ENCODE measurements at regions not wholly inside any gene's neighbourhood (a gene's known extent, or its start where the extent isn't known, plus 50 kb on each side); places are given as distances from the start of the nearest gene placed in this dataset.
"Not testable (repeated sequence)": the region's sequence is repeated elsewhere in the genome, so short reads cannot be mapped to it uniquely, and the experiment has no call there.

- Histone ChIP-seq H3K36me3 (replicated peaks in 1 of 2; ENCODE audit: insufficient read depth in 1 of 2, low read depth in 2 of 2) (no peaks in the 10 kb centered on the region), H3K9me3 (no peaks in the 10 kb centered on the region), H3K4me3 (no peak overlapping the region), H3K4me1 (no peaks in the 10 kb centered on the region), H3K27ac (no peak overlapping the region), H3K27me3 (no peaks in the 10 kb centered on the region)
- DNase-seq = no peak
- no peak for ATAC-seq
- TF ChIP-seq POLR2A (IDR thresholded peaks at IDR 0.05) = no peak
- no peak for TF ChIP-seq CTCF (IDR thresholded peaks at IDR 0.05)
- WGBS, 2 donors = 86 to 88% methylated on average over 1 of the region's 1 CpG
- intact Hi-C loops (cut with DNase I) = no loop called here
These were observed 167.9 kb downstream of the TBX18 start for GRCh38 chr6:84596488-84596887.

DNA sequence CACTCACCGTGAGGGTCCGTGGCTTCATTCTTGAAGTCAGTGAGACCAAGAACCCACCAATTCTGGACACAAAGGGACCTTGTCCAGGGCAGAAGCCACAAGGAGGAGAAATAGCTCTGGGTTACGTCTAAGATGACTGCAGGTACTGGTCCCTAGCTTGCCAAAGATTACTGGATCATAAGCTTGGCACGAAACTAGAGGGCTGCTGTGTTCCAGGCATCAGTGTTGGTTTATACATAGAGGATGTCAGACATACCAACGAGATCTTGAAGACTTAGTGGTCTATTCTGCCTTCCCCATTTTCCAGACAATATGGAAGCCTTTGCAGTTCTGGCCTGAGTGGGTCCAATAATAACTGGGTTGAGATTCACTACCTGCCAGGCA is 175.7 kb downstream of the TBX18 start:
- Histone ChIP-seq H3K36me3 (replicated peaks in 1 of 2; ENCODE audit: insufficient read depth in 1 of 2, low read depth in 2 of 2) (no peaks in the 10 kb centered on the region), H3K27me3 (no peaks in the 10 kb centered on the region), H3K4me1 (no peaks in the 10 kb centered on the region), H3K4me3 (no peak overlapping the region), H3K27ac (no peak overlapping the region), H3K9me3 (no peaks in the 10 kb centered on the region)
- no peak for ATAC-seq
- intact Hi-C loops (cut with DNase I) = no loop called here
- 59 to 72% methylated on average over 5 of the region's 5 CpGs for WGBS, 2 donors
- TF ChIP-seq CTCF (IDR thresholded peaks at IDR 0.05) = no peak
- TF ChIP-seq POLR2A (IDR thresholded peaks at IDR 0.05) = no peak
- no peak for DNase-seq

DNA sequence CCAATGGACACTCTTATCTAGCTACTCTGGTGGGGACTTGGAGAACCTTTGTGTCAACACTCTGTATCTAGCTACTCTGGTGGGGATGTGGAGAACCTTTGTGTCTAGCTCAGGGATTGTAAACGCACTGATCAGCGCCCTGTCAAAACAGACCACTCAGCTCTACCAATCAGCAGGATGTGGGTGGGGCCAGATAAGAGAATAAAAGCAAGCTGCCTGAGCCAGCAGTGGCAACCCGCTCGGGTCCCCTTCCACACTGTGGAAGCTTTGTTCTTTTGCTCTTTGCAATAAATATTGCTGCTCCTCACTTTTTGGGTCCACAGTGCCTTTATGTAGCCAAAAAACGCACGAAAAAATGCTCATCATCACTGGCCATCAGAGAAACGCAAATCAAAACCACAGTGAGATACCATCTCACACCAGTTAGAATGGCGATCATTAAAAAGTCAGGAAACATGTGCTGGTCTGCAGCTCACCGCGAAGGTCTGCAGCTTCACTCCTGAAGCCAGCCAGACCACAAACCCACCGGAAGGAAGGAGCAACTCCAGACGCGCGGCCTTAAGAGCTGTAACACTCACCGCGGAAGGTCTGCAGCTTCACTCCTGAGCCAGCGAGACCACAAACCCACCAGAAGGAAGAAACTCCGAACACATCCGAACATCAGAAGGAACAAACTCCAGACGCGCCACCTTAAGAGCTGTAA is 176.3 kb downstream of the TBX18 start:
- 67% methylated on average over 17 to 21 of the region's 21 CpGs for WGBS, 2 donors
- H3K4me3 ChIP-seq, DNase-seq: not testable (repeated sequence)

DNA sequence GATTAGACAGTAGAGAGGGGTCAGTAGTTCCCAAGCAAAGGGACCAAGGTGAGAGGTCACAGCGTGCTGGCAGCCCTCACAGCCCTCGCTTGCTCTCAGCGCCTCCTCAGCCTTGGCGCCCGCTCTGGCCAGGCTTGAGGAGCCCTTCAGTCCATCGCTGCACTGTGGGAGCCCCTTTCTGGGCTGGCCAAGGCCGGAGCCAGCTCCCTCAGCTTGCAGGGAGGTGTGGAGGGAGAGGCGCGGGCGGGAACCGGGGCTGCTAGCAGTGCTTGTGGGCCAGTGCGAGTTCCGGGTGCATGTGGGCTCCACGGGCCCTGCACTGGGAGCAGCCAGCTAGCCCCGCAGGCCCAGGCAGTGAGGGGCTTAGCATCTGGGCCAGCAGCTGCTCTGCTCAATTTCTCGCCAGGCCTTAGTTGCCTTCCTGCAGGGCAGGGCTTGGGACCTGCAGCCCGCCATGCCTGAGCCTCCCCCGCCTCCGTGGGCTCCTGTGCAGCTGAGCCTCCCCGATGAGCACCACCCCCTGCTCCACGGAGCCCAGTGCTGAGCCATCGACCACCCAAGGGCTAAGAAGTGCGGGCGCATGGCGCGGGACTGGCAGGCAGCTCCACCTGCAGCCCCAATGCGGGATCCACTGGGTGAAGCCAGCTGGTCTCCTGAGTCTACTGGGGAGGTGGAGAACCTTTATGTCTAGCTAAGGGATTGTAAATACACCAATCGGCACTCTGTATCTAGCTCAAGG is 177.0 kb downstream of the TBX18 start:
- ATAC-seq; H3K36me3 ChIP-seq (replicated peaks in 1 of 2; ENCODE audit: insufficient read depth in 1 of 2, low read depth in 2 of 2); H3K27me3 ChIP-seq; DNase-seq; H3K4me3 ChIP-seq; H3K9me3 ChIP-seq; H3K4me1 ChIP-seq; intact Hi-C loops (cut with DNase I); H3K27ac ChIP-seq: not testable (repeated sequence)
- WGBS, 2 donors = 83 to 85% methylated on average over 6 to 20 of the region's 28 CpGs

More for the DNA sequence above, 176.3 kb downstream of the TBX18 start:
- intact Hi-C loops (cut with DNase I); H3K27ac ChIP-seq; ATAC-seq; H3K4me1 ChIP-seq; H3K27me3 ChIP-seq; H3K36me3 ChIP-seq (replicated peaks in 1 of 2; ENCODE audit: insufficient read depth in 1 of 2, low read depth in 2 of 2); H3K9me3 ChIP-seq: not testable (repeated sequence)

DNA sequence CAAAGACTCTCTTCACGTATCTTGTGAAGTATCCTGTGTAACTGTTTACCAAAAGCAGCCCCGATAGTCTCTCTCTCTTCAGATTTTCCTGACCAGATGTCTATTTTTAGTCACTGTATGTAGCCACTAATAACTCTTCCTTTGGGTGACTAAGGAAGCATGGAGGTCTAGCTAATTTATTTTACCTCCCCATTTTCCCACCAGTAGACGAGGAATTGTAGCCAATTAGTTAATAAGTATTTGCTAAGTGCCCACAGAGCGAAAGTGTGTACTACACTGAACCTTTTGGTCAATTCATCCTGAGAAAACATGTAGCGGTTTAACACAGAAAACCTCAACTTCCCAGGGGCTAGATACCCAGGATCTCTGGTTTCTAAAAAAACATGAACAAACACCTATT is 180.6 kb downstream of the TBX18 start:
- ATAC-seq = no peak
- no peak for DNase-seq
- intact Hi-C loops (cut with DNase I) = no loop called here
- WGBS, 2 donors = 33 to 45% methylated on average over 4 to 5 of the region's 5 CpGs
- Histone ChIP-seq H3K9me3 (no peaks in the 10 kb centered on the region), H3K4me1 (no peaks in the 10 kb centered on the region), H3K4me3 (no peak overlapping the region), H3K27me3 (no peaks in the 10 kb centered on the region), H3K27ac (no peak overlapping the region), H3K36me3 (replicated peaks in 1 of 2; ENCODE audit: insufficient read depth in 1 of 2, low read depth in 2 of 2) (no peaks in the 10 kb centered on the region)
- no peak for TF ChIP-seq POLR2A (IDR thresholded peaks at IDR 0.05)
- TF ChIP-seq CTCF (IDR thresholded peaks at IDR 0.05) = no peak

Data from body of pancreas (tissue), 4 donors.